HCT116 (cell line): ENCODE measurements at regions not wholly inside any gene's neighbourhood (a gene's known extent, or its start where the extent isn't known, plus 50 kb on each side); places are given as distances from the start of the nearest gene placed in this dataset.

Experiments
- ATAC-seq: fragments of 200-7000 bp; cut with Tn5 transposase; 2 replicates; pipeline ENCODE4 v1.9.1; 2020; ENCODE audit warnings: mild to moderate bottlenecking, moderate library complexity
- BruUV-seq: library from RNA; stranded (reverse); fragments of 400-500 nt; replicated peaks from 2 replicates; lab custom pipeline; 2021; lab: Mats Ljungman, UMichigan
- CTCF ChIA-PET: fragments of 300-600 bp; sonication (Branson Sonifier 250); formaldehyde crosslinking; loops from one replicate; lab custom pipeline; 2021; ENCODE audit warnings: antibody characterized with exemption; lab: Charles Lee
- POLR2A ChIA-PET: fragments of 300-600, 350-600 bp; sonication (Branson Sonifier 250); formaldehyde crosslinking; loops from one replicate; lab custom pipeline; 2021; ENCODE audit warnings: antibody characterized with exemption; lab: Charles Lee
- RAD21 ChIA-PET, 2 experiments: fragments of 300-600 bp; sonication (Branson Sonifier 250); formaldehyde crosslinking; loops; one replicate each; lab custom pipeline; 2023; ENCODE audit warnings: low total read pairs in 2 of 2; ENCODE audit not compliant: uncharacterized antibody in 2 of 2, unreplicated experiment in 2 of 2, low non-redundant PET in 1 of 2; lab: Charles Lee
- DNase-seq: peaks from one replicate; pipeline ENCODE4 v3.0.0-alpha.2; 2010; ENCODE audit warnings: low read depth, low spot score
- H2AFZ ChIP-seq: fragments of 200-600 bp; shearing (Covaris generic), sonication (generic); 2 replicates; pipeline ENCODE4 v1.6.1; 2017; ENCODE audit warnings: low read depth, mixed run types, mixed read lengths, antibody characterized with exemption, low read length; ENCODE audit not compliant: poor library complexity, severe bottlenecking
- H3K27ac ChIP-seq: 2 replicates; pipeline ENCODE4 v1.5.1; 2012; ENCODE audit warnings: low read depth, low read length
- H3K27me3 ChIP-seq: fragments of 200-600 bp; sonication (generic); 2 replicates; pipeline ENCODE4 v1.6.1; 2016; ENCODE audit warnings: mixed run types, low read length, mixed read lengths; ENCODE audit not compliant: insufficient read depth
- H3K36me3 ChIP-seq, 2 experiments: fragments of 200-500 bp in 1 of 2; fragments of 200-600 bp in 1 of 2; sonication (Bioruptor generic) in 1 of 2; sonication (generic) in 1 of 2; 2 replicates each; pipeline versions ENCODE4 v1.5.1 to v1.6.1; 2014 to 2016; ENCODE audit warnings: low read length in 2 of 2, inconsistent platforms in 1 of 2, mixed read lengths in 1 of 2, mixed run types in 1 of 2; ENCODE audit not compliant: insufficient read depth in 2 of 2, control insufficient read depth in 1 of 2
- H3K4me1 ChIP-seq, 2 experiments: fragments of 200-600 bp in 1 of 2; sonication (generic) in 1 of 2; 2 replicates each; pipeline versions ENCODE4 v1.5.1 to v1.6.1; 2012 to 2017; ENCODE audit warnings: low read length in 2 of 2, inconsistent platforms in 1 of 2, mild to moderate bottlenecking in 1 of 2, mixed read lengths in 1 of 2, mixed run types in 1 of 2, moderate library complexity in 1 of 2; ENCODE audit not compliant: insufficient read depth in 2 of 2, control insufficient read depth in 1 of 2
- H3K4me2 ChIP-seq: fragments of 200-600 bp; sonication (generic); 2 replicates; pipeline ENCODE4 v1.6.1; 2017; ENCODE audit warnings: mixed run types, low read length, mixed read lengths
- H3K4me3 ChIP-seq, 2 experiments: fragments of 200-600 bp in 1 of 2; sonication (generic) in 1 of 2; replicated peaks in 1 of 2; 2 replicates each; pipeline ENCODE4 v1.5.1; 2011 to 2016; ENCODE audit warnings: low read length in 2 of 2, control low read depth in 1 of 2, low read depth in 1 of 2, mild to moderate bottlenecking in 1 of 2, mixed read lengths in 1 of 2, mixed run types in 1 of 2
- H3K79me2 ChIP-seq: fragments of 200-600 bp; sonication (generic); 2 replicates; pipeline ENCODE4 v1.6.1; 2017; ENCODE audit warnings: mild to moderate bottlenecking, mixed run types, low read length, moderate library complexity, mixed read lengths; ENCODE audit not compliant: insufficient read depth
- H3K9ac ChIP-seq: fragments of 200-600 bp; sonication (generic); 2 replicates; pipeline ENCODE4 v1.6.1; 2016; ENCODE audit warnings: low read length, mixed read lengths
- H3K9me2 ChIP-seq: fragments of 200-600 bp; sonication (generic), shearing (Covaris generic); 2 replicates; pipeline ENCODE4 v1.6.1; 2017; ENCODE audit warnings: mixed run types, mild to moderate bottlenecking, moderate library complexity; ENCODE audit not compliant: insufficient read depth
- H3K9me3 ChIP-seq, 2 experiments: fragments of 200-500 bp in 1 of 2; fragments of 200-600 bp in 1 of 2; sonication (Bioruptor generic) in 1 of 2; sonication (generic) in 1 of 2; 2 replicates each; pipeline ENCODE4 v1.6.1; 2014 to 2017; ENCODE audit warnings: low read length in 2 of 2, mixed read lengths in 2 of 2, inconsistent platforms in 1 of 2, low read depth in 1 of 2, mild to moderate bottlenecking in 1 of 2, mixed run types in 1 of 2, moderate library complexity in 1 of 2; ENCODE audit not compliant: control insufficient read depth in 1 of 2, insufficient read depth in 1 of 2
- H4K20me1 ChIP-seq: fragments of 200-600 bp; sonication (generic), shearing (Covaris generic); 2 replicates; pipeline ENCODE4 v1.6.1; 2017; ENCODE audit warnings: mixed run types, mild to moderate bottlenecking, moderate library complexity; ENCODE audit not compliant: insufficient read depth
- CEBPB ChIP-seq: IDR thresholded peaks from 2 replicates; pipeline ENCODE4 v1.6.1; 2012; ENCODE audit warnings: low read depth
- ELF1 ChIP-seq: IDR thresholded peaks from 2 replicates; pipeline ENCODE4 v1.6.1; 2012; ENCODE audit warnings: low read depth, borderline replicate concordance
- POLR2A ChIP-seq: IDR thresholded peaks from 2 replicates; pipeline ENCODE4 v1.7.0; 2011; ENCODE audit warnings: borderline replicate concordance; ENCODE audit not compliant: insufficient read depth, insufficient read length; ENCODE audit errors: extremely low read depth
- ZFX ChIP-seq: fragments of 450-650 bp; IDR thresholded peaks from 2 replicates; pipeline ENCODE4 v1.6.1; 2017
- ZNF274 ChIP-seq: fragments of 200-500 bp; sonication (Bioruptor generic); IDR thresholded peaks from 2 replicates; pipeline ENCODE4 v1.6.1; 2014; ENCODE audit warnings: mild to moderate bottlenecking, low read depth, low read length, inconsistent platforms
- intact Hi-C: fragments of 100-400 bp; cut with micrococcal nuclease; formaldehyde crosslinking; loops from 2 replicates; pipeline ENCODE4 v1.10.0; 2022
- TF ChIP-seq, protein P1 (sequence below): IDR thresholded peaks from 2 replicates; pipeline ENCODE4 v1.6.1; 2012

DNA sequence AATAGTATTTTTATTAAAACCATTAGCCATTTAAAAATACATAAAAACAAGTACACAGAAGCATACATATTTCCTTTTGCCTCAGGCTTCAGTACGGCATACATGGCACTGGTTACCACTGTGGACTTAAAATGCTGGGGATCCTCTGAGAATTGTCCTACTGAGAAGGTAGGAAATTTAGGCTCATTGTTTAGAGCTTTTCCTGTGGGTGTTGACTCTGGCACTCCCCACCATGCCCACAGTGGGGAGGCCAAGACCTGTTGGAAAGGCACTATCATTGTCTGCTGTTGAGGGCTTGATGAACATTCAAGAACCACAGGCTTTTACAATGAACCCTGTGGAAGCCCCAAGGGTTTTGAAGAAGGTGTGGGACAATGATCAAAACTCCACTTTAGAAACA, 473.4 kb downstream of the BTBD3 start:
- TF ChIP-seq ZNF274 (no peak), ELF1 (no peak)
- TF ChIP-seq, protein P1, sequence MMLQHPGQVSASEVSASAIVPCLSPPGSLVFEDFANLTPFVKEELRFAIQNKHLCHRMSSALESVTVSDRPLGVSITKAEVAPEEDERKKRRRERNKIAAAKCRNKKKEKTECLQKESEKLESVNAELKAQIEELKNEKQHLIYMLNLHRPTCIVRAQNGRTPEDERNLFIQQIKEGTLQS, result no peak
- intact Hi-C loops, result no loop called here
- Histone ChIP-seq H3K79me2 (no peaks in the 10 kb centered on the region), H3K4me3 (no peak overlapping the region), H3K9ac (no peak overlapping the region), H3K27ac (no peak overlapping the region), H2AFZ (no peak overlapping the region), H3K36me3 (no peaks in the 10 kb centered on the region), H3K9me2 (no peaks in the 10 kb centered on the region), H3K9me3 (peaks cover 5 to 35% of the 10 kb centered on the region in 2 experiments; a peak in 2 of 4 replicates), H3K27me3 (no peaks in the 10 kb centered on the region), H3K4me2 (no peak overlapping the region), H3K4me1 (no peaks in the 10 kb centered on the region), H4K20me1 (no peaks in the 10 kb centered on the region)
- ChIA-PET POLR2A (no interaction called here), CTCF (no interaction called here), RAD21 (no interaction called here)
- BruUV-seq, result no TSS peak
- DNase-seq, result no peak
- ATAC-seq, result no peak

DNA sequence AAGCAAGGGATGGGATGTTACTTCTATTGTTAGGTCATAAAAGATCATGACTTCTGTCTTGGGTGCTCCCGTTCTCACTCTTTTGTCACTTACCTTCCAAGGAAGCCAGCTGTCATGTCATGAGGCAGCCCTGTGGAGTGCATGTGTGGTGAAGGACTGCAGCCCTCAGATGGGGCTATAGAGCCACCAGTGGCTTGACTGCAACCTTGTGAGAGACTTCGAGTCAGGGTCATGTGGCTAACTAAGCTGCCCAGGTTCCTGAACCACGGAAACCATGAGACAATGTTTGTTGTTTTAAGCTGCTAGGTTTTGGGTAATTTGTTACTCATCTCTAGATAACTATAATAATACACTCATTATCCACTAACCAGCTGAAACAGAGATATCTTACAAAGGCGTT, 477.1 kb downstream of the BTBD3 start:
- Histone ChIP-seq H3K4me1 (no peaks in the 10 kb centered on the region), H2AFZ (no peak overlapping the region), H4K20me1 (no peaks in the 10 kb centered on the region), H3K9me2 (no peaks in the 10 kb centered on the region), H3K4me2 (no peak overlapping the region)
- POLR2A ChIA-PET, result no interaction called here
- intact Hi-C loops, result no loop called here
- ATAC-seq, result no peak
- CTCF ChIA-PET, result no interaction called here
- TF ChIP-seq CEBPB (no peak), ZFX (no peak), POLR2A (no peak)
- TF ChIP-seq, protein P1, result no peak
- TF ChIP-seq, all 23 proteins: peak for 0
- no peaks in the 10 kb centered on the region for H3K36me3 ChIP-seq
- H3K27ac ChIP-seq, result no peak overlapping the region
- H3K4me3 ChIP-seq, result no peak overlapping the region
- DNase-seq, result no peak
- H3K9me3 ChIP-seq, result peaks cover 6 to 40% of the 10 kb centered on the region in 2 experiments; a peak in 2 of 4 replicates
- RAD21 ChIA-PET, result no interaction called here
- no peaks in the 10 kb centered on the region for H3K27me3 ChIP-seq
- no TSS peak for BruUV-seq
- H3K79me2 ChIP-seq, result no peaks in the 10 kb centered on the region
- no peak overlapping the region for H3K9ac ChIP-seq
